GM19395 (cell line): ENCODE measurements at regions not wholly inside any gene's neighbourhood (a gene's known extent, or its start where the extent isn't known, plus 50 kb on each side); places are given as distances from the start of the nearest gene placed in this dataset.

Experiments
- ATAC-seq: cut with Tn5 transposase; IDR thresholded peaks from one replicate; pipeline ENCODE4 v1.9.1; 2021; ENCODE audit warnings: mild to moderate bottlenecking, moderate library complexity; ENCODE audit not compliant: unreplicated experiment

DNA sequence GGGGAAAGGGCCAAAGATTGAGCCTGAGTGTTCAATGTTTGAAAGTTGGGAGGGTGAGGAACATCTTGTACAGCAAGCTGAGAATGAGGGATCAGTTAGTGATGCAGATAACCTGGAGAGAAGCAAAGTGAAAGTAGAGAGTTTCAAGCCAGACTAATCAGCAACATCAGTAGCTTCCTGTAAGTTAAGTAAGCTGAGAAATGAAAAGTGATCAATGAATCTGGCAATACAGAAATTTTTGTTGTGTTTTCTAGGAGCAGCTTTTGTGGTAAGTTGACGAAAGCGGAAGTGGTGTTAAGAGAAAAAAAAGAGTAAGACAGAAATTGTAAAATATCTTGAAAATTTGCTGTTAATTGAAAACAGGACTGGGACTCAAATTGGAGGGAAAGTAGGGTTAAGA is 855.5 kb upstream of the MAP3K7 start:
- peak; percentile 67 for ATAC-seq

DNA sequence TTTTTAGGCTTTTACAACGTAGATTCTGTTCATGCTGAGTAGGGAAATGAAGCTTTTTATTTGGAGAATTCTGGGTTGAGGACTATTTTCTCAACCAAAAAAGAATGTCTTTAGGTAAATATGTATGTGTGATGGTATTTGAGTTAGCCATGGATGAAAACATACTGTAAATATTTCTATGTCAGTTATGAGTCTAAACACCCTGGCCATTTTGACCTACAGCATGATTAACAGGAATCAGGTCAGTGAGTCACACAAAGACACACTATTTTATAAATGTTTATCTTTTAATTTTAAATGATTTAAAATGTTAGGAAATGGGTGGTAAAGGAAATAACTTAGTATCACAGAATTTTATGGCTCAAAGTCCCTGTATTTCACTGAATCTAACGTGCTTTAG is 851.7 kb upstream of the MAP3K7 start:
- ATAC-seq, result no peak

DNA sequence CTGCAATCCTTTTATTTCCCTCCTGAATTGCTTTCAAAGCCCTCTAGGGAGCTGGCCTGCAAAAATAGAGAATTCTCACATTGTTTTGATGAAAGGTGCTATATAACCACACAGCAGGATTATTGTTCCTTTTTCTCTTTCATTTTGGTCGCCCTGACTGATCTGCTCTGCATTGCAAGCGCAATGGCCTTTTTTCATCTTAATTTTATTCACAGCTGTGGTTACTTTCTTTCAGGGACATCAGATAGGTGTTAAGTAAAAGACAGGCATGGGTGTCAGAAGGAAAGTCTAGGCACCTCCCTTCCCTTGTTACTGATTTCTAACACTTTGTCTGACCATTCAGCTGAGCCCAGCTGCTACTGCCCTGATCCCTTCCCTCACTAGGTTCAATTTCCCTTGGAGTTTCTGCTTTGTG is 850.5 kb upstream of the MAP3K7 start:
- ATAC-seq, result no peak

DNA sequence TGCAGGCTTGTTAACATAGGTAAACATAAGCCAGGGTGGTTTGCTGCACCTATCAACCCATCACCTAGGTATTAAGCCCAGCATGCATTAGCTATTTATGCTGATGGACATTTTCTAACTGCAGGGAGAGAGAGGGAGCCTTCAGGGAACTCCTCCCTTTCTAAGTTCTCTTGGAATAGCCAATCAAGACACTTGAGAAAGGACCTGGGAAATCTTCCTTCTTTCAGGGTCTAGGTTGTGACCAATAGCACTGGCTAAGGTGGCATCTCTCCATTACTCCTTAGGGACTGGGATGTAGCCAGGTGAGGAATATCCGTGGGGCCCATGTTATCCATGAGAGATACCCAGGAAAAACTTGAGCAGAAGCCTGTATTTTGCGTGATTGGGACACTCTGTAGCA is 849.6 kb upstream of the MAP3K7 start:
- no peak for ATAC-seq

DNA sequence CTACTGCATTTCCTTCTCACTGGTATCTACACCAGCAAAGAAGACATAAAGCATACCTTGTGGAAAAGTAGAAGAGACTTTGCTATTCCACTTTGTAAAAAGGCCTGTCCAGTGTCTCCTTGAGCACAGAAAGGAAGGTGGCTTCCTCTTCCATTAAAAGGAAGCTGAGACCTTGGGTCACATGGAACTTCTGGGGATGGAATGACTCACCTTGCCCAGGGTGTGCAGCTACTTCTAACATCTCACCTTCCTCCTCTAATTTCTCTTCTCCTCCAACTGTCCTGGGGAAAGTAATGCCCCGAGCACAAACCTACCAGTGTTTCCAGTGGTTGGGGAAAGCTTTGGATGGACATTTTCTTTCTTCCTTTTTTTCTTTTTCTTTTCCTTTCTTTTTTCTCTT is 848.8 kb upstream of the MAP3K7 start:
- ATAC-seq, result no peak

DNA sequence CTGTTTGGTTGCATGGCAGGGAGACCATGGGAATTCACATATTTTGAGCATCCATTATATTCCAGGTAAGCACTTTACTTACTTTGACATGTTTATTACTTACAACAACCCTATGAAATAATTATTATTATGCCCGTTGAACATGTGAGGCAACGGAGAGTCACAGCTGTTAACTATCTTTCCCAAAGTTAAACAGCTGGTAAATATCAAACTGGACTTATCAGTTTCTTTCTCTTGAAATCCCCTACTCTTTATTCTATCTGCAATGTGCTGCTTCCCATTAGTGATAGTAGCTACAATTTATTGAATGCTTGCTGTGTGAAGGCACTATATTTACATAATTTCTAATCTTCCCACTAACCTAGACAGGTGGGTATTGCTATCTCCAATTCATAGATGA is 847.7 kb upstream of the MAP3K7 start:
- no peak for ATAC-seq

DNA sequence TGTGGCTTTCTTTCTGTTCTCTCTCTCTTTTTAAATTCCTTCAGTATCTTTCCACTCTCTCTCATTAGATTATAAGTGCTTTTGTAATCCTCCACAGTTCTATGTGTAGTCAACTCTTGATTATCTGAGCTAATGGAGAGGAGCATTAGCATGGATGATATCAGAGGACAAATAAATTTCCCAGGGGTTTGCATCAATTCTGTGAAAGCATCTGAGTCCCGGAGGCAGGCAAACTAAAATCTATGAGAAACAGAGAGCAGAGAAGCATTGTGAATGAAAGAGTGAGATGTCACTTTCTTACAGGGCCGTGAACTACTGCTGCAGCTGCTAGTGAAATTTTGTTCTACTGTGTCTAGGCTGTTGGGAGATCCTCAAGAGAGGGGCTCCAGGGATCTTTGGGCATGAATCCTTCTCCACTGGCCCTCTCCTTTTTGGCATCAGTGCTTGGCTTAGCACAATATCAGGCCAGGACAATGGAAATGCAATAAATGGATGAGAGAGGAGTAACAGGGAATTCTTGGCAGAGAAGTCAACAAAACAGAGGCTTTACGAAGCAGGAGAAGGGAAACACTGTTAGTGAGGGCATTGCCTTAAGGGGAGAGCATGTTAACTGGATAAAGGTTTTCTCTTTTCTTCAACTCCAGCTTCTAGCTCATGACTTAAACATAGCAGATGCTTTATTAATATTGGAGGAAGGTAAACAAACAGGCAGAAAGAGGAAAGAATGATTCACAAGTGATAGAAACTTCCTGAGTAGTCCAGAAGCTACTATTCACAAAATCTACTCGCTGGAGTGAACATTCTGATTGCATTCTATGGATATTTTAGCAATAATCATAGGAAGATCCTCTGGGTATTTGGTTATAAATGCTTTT is 847.0 kb upstream of the MAP3K7 start:
- ATAC-seq, result no peak

DNA sequence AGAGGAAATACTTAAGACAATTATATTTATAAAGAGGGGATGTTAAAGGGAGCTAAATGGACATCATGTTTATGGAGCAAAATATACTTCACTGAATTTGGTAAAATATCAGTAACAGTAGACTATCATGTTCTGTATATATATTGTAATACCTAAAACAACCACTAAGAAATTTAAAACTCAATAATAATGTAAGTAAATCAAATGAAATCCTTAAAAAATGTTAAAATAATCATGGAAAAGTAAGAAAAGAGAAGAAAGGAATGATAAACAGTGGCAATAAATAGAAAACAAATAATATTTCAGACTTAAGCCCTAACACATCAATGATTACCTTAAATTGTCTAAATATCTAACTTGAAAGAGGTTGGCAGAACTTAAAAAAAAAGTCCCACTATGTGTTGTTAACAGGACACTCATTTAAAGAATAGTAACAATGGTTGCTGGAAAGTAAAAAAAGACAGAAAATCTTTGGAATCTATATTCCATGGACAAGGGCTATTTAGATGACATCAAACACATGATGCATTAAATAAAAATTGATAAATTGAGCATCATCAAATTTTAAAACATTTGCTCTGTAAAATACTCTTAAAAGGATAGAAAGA is 842.2 kb upstream of the MAP3K7 start:
- ATAC-seq, result no peak

DNA sequence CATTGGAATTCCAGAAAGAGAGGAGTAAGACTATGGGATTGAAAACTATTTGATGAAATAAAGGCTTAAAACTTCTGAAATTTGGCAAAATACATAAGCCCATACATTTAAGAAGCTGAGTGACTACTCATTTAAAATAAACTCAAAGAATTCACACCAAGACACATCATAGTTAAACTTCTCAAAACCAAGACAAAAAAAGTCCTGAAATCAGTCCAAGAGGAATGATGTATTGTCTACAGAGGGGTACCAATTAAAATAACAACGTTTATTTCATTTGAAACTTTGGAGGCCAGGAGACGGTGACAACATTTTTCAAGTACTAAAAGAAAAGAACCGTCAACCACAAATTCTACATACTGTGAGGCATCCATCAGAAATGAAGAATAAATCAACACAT is 841.4 kb upstream of the MAP3K7 start:
- no peak for ATAC-seq

DNA sequence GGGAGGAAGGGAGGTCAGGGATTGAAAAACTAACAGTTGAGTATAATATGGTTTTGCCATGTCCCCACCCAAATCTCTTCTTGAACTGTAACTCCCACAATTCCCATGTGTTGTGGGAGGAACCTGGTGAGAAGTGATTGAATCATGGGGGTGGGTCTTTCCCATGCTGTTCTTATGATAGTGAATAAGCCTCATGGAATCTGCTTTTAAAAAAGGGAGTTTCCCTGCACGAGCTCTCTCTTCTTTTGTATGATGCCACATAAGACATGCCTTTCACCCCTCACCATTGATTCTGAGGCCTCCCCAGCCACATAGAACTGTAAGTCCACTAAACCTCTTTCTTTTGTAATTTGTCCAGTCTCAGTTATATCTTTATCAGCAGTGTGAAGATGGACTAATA is 833.4 kb upstream of the MAP3K7 start:
- no peak for ATAC-seq

DNA sequence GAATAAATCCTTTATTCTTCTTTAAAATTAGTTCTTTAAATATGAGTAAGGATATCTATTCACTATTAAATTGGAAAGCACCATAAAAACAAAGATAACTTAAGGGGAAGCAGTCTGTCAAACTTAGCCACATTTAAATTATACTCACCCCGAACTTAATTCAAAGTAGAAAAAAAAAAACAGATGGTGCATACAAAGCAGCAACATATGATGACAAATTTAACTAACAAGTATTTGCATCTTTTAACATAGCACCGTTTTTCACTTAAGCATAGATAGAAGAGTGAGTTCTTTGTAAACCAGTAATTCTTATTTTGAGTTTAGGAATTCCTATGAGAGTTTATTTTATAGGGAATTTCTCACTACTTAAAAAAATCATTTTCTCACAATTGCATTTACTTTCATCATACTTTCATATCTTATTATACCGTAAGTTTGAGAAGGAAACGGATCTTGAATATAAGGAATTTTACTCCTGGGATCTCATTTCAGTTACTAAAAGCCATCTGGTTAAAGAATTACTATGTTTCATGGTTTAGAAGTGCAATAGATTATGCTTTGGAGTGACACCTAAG is 828.2 kb upstream of the MAP3K7 start:
- no peak for ATAC-seq

DNA sequence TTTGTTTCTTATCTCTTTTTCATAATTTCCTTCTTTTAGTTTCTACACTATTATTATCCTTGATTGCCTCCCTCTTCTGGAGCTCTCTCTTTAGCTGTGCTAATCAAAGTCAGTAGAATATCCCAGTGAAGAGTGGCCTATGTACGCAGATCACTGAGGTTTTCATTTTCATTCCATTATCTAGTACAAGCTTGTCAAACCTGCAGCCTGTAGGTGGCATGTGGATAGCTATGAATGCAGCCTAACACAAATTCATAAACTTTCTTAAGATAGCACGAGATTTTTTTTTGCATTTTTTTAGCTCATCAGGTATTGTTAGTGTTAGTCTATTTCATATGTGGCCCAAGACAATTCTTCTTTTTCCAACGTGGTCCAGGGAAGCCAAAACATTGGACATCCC is 825.7 kb upstream of the MAP3K7 start:
- no peak for ATAC-seq

DNA sequence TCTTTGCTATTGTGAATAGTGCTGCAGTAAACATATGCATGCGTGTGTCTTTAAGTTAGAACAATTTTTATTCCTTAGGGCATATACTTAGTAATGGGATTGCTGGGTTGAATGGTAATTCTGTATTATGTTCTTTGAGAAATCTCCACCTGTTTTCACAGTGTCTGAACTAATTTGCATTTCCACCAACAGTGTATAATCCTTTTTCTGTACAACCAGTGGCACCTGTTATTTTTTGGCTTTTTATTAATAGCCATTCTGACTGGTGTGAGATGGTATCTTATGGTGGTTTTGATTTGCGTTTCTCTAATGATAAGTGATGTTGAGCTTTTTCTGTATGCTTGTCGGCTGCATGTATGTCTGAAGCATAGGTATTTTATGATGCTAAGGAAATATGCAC is 820.8 kb upstream of the MAP3K7 start:
- no peak for ATAC-seq

DNA sequence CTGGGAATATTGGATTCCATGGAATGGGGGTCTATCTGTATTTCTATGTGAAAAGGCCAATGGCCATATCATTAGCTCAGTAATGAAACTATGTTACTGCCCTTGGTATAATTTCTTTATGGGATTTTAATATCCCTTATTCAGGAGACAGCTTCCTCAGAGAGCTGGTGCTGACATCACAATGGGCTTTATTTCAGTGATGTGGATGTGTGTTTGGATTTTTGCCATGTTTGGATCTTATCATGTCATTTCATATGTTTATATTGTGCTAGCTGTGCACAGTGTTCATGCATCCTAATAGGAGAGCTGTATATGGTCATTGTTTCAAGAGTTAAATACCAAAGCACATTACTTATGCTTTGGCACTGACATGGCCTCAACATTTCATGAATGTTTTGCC is 806.1 kb upstream of the MAP3K7 start:
- no peak for ATAC-seq

DNA sequence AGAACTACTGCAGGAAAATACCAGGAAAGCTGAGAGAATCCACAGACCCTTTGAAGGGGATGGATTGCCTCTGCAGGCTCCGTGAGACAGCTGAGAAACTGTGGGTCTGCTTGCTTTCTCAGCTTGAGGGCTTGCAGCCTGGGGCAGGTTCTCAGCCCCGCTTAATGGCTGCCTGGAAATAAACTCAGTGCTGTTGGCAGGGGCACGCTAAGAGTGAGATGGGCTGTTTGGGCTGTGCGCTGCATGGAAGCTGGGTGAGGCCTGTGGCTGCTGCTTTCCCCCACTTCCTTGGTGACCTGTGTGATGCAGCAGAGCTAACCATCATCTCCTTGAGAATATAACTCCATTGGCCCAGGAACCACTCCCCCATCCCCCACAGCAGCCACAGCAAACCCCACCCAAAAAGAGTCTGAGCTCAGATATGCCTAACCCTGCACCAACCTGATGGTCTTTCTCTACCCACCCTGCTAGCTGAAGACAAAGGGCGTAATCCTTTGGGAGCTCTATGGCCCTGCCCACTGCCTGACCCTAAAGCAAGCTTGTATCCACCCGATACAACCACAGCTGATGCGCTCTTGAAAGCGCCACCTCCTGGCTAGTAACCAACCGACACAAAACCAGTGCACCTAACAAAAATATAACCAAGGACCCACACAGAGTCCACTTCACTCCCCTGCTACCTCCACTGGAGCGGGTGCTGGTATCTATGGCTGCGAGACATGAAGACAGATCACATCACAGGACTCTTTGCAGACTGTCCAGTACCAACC is 800.6 kb upstream of the MAP3K7 start:
- ATAC-seq, result no peak

DNA sequence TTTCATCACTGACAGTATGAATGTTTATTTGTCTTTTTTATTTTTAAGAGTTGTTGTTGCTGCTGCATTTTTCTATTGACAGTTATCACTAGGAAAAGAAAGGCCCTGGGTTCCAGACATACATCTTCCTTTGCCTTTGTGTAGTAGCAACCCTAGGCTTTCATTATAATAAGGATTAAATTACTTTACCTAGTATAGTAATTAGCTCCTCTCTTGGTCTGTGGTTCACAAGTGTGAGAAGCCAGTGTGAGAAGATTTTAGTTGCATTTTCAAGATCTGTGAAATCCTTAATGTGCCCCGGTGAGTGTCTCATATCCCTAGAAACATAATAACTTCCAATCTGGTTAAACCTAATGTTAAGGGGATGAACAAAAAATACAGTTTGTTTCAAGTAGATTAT is 799.3 kb upstream of the MAP3K7 start:
- ATAC-seq, result no peak

DNA sequence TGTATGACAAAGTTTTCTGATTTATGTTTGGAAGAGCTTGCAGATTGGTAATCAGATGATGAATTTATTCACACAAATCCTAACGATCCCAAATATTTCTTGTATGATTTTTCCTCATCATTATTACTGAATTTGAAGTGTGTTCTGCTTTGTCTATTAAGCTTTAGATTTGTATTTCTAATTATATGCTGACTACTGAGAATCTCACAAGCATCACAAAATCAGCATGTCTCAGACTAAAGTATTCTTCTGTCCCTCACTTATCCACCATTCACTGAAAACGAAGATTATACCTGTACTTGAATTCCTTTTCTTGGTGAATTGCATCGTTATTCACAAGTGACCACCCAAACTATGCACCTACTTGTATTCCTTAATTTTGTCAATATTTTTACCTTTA is 796.3 kb upstream of the MAP3K7 start:
- no peak for ATAC-seq

DNA sequence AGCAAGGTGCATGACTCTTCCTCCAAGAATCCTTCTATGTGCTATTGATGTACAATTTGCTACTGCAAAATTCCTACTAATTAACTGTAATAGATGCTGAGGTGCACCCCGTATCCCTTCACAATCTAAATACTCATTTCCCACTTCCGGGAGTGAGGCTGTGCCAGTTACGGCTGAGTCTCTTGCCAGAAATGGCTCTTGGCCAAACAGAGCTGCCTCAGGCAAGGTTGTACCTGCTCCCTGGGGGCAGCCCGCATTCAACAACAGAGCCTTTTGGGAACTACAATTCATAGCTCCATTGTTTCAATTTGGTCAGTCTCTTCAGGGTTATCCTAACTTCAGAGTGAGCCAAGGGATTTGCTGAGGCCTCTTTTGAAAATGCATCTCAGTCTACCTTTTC is 789.8 kb upstream of the MAP3K7 start:
- ATAC-seq, result no peak

DNA sequence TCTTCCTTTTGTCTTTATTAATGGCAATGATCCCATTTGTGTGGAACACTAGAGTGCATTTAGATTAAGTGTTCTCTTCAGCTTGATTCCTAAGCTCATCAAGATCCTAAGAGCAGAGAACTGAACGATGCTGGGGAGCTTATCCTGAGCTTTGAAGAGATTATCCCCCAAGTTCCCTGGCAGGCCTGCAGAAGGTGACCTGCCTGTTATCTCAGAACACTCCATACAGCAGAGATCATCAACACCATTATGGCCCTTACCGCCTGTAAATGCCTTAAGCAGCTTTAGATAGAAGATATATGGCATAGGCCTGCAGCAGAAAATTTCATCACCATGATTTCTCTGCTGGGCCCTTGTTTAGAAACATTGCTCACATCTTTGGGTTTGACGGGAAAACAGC is 779.9 kb upstream of the MAP3K7 start:
- no peak for ATAC-seq

DNA sequence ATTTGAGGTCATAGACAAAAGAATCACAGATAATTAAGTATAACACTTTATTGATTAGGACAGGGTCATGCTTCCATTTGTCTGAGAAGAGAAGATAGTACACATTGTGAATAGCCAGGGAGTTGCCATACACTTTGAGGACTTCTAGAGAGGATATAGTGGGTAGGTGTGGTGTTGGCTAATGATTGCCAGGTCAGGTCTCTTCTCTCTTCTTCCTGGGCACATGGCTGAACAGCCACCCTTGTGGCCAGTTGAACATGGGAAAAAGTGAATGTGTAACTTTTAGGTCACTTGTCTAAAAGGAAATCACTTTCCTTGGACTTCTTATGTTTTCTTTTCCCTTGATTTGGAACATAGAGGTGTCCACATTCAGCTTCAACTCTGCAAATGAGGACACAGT is 772.1 kb upstream of the MAP3K7 start:
- ATAC-seq, result no peak

DNA sequence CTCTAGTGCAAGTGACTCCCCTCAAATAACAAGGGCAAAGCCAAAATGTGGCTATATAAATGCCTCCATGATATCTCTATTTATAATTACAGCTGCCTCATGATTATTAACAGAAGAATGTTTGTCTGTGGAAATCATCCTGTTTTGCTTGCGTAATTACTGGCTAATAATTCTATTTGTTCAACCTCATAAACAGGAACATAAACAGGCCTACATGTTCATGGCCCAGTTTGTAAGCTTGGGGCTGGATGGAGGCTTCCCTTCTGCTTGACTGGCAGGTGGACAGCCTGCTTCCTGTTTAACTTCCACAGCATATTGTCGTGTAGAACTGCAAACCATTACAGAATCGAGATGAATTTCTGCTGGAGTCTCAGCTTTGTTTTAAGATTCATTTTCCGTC is 766.0 kb upstream of the MAP3K7 start:
- ATAC-seq, result no peak

DNA sequence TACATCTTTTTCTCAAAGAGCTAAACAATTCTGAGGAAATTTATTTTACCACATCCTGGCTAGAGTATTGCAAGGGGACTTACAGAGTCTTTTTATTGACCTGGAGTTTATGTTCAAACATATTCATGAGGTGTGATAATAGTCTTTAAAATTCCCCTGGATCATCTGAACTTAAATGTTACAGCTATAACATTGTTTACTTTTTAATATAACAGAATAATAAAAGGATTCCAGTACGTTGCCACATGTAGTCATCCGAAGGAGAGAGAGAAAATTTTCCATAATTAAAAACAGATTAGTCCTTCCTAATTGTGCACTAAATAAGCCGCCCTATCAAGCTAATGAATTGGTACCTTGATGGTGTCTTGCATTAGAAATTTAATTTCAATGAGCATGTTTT is 765.4 kb upstream of the MAP3K7 start:
- no peak for ATAC-seq
